ENCODE measurements at regions not wholly inside any gene's neighbourhood (a gene's known extent, or its start where the extent isn't known, plus 50 kb on each side); places are given as distances from the start of the nearest gene placed in this dataset.
"Not testable (repeated sequence)": the region's sequence is repeated elsewhere in the genome, so short reads cannot be mapped to it uniquely, and the experiment has no call there.

GRCh38 chr9:65441324-65441920 lies 156.4 kb upstream of the FOXD4L5 start:
- TF ChIP-seq EZH2 (IDR thresholded peaks at IDR 0.05); POLR2AphosphoS5 (IDR thresholded peaks at IDR 0.05; ENCODE audit: borderline replicate concordance, low read depth, low read length); FOXP2 (optimal IDR thresholded peaks at IDR 0.05; ENCODE audit: control extremely low read depth, extremely low read length, insufficient read depth): not testable (repeated sequence)
